ENCODE measurements at regions not wholly inside any gene's neighbourhood (a gene's known extent, or its start where the extent isn't known, plus 50 kb on each side); places are given as distances from the start of the nearest gene placed in this dataset.
"Not testable (repeated sequence)": the region's sequence is repeated elsewhere in the genome, so short reads cannot be mapped to it uniquely, and the experiment has no call there.

DNA sequence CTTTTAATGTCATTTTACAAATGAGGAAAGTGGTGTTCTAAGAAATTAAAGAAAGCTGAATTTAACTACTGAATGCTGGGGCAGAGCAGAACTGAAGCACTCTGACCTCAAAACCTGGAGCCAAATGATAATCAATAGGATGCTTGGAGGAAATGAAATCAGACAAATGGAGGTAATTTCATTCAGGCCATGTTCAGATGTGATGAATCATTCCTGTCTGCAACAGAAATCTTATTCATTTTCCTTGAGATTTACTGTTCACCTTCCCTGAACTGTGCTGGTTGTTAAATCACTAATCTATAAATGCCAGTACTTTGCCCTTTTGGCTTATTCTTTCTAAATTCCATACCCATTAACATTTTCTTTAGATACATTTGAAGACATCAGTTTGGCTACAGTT is 85.6 kb upstream of the SNX7 start:
- no peak for DNase-seq

DNA sequence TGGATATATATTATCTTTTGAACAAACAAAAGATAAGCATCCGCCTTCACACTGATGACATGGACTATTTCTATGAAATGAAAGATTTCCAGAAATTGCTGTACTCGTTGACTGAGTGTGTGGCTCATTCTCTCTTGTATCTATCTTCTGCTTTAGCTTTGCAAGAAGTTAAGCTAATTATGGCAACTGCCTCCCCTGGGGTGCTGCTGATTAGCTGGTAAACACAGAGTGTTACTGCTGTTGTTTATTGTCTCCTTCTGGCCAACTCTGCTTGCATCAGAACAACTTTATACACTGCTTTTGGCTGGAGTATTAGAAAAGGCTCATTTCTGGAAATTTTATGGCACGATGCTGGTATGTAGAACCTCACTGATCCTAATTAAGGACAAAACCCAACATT is 95.6 kb upstream of the SNX7 start:
- no peak for DNase-seq

DNA sequence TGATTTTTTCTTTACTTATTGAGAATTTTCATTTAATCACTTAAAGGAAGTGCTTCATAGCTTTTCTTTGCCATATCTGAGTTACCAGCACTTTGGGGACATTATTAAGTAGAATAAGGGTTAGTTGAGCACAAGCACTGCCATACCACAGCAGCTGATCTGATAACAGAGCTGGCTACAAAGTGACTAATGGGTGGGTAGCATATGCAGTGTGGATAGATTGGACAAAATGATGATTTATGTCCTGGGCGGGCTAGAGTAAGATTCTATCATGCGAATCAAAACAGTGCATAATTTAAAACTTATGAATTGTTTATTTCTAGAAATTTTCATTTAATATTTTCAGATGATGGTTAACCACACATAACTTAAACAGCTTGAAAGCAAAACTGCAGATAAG is 102.2 kb upstream of the SNX7 start:
- DNase-seq: no peak

DNA sequence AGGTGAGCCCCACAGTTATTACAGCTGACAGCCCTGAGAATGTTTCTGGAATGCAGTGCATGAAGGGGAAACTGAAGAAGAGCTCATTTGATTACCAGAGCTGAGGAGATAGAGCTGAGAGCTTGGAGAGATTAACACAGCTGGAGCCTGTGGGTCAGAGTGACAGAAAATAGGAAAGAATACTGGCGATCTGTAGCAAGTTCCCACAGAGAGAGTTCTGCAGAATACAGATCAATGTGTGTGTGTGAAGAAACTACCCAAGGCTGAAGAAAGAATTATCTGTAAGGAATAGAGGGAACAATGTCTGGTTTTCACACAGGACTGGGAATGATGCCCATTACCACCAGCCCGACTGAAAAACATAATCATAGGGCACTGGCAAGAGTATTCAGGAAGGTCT is 103.6 kb upstream of the SNX7 start:
- no peak for DNase-seq

DNA sequence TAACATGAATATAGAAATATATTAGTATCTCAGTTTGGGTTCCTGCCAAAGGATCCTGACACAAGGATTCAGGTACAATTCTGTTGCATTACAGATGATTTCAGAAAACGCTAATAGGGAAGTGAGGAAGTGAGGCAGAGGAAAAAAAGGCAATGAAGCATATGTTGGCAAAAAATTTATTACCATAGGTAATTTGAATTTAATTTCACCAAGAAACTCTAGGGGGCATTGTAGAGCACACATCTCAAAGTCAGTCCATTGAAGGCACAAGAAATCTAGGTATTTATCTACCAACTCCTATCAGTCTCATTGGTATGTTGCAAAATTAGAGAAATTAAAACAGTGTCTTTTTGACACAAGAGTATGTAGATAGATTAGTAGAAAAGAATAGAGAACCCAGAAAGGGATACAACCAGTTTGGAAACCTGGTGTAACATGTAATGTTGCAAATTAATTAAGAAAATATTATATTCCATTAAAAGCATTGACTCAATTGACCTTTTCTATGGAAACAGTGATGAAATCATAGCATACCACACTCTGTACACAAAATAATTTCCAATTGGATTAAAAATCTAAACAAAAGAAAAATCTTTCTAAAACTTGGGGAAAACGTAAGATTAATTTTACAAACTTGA is 104.9 kb upstream of the SNX7 start:
- peak; percentile 55 for DNase-seq

DNA sequence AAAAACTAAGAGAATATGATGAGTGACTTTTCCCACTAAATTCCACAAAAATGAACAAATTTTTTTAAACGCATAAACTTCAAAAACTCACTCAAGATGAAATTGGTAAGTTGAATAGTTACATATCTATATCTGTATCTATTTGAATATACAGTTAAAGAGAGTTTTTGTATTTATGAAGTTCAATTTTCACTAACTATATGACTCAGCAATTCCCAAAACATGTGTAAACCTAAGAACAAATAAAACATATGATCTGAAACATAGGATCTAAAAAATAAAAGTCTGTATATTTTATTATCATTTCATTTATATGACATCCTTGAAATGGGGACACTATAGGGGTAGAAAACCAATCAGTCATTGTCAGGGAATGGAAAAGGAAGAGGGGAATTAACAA is 105.7 kb upstream of the SNX7 start:
- DNase-seq: no peak

DNA sequence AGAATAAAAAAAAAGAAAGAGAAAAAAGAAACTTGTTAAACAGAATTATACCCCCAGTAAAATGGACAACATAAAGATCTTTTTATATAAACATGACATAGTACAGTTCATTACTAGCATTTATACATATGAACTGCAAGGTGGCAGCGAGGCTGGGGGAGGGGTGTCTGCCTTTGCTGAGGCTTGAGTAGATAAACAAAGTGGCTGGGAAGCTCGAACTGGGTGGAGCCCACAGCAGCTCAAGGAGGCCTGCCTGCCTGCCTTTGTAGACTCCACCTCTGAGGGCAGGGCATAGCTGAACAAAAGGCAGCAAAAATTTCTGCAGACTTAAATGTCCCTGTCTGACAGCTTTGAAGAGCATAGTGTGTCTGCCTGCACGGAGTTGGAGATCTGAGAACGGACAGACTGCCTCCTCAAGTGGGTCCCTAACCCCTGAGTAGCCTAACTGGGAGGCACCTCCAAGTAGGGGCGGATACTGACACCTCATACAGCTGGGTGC is 108.9 kb upstream of the SNX7 start:
- not testable (repeated sequence) for DNase-seq

DNA sequence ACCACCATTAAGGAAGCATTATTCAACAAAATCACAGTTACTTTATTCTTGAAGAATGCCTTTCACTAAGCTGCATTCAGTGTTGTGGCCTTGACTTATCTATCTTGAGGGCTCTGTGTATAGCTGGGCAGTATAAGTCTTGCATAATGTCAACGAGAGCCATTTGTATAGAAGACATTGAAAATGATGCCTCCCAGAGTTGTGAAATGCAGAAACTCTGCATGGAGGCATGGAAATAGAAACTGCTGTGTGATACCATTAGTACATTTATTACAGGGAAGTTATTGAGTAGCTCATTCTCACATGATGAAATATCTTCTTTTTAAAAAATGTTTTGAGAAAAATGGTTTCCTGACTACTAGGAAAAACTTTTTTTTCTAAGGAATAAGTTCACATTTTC is 111.4 kb upstream of the SNX7 start:
- DNase-seq: no peak

DNA sequence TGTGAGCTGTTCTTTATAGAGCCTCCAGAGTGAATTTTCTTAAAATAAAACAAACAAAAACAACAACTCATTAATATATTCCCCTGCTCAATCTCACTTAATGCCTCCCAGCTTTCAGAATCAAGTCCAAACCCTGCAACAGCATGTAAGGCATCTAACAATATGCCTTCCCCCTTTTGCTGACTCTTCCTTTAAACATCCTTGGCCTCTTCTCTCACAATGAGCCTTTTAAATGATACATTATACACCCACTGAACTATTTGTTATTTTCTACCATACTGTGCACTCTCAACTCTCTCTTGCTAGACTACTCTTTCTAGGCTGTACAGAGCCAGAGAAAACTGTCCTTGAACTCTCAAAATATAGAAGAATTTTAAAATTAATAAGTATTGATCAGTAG is 115.2 kb upstream of the SNX7 start:
- DNase-seq: no peak

DNA sequence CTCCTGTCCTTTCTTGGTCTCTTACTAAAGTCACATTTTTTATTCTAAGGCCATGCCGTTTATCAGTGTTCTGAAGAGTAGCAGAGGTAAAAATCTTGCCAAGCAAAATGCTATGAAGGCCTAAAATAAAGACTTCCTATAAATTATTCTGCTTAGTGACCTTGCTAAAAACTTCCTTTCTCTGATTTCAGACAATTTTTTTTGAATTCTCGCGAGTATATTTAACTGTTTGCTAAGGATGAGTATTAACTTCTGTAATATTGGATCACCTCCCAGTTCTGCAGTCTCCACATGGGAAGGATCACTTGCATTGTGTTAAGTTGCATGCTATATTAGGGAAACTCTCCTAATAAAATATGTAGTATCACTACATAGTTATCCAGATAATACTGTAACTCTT is 123.4 kb upstream of the SNX7 start:
- no peak for DNase-seq

DNA sequence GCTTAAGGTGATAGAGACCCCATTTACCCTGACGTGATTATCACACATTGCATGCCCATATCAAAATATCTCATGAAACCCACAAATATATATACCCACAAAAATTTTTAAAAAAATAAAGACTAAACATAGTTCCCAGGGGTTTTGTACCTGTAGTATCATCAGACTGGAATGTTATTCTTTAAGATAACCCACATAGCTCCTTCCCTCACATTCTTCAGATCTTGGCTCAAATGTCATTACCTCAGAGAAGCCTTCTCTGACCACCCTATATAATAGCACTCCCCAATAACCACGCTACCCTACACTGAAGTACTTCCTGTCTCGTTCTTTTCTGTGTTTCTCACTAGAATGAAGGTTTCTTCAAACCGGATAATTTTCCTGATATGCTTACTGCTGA is 138.3 kb upstream of the SNX7 start:
- DNase-seq: no peak

DNA sequence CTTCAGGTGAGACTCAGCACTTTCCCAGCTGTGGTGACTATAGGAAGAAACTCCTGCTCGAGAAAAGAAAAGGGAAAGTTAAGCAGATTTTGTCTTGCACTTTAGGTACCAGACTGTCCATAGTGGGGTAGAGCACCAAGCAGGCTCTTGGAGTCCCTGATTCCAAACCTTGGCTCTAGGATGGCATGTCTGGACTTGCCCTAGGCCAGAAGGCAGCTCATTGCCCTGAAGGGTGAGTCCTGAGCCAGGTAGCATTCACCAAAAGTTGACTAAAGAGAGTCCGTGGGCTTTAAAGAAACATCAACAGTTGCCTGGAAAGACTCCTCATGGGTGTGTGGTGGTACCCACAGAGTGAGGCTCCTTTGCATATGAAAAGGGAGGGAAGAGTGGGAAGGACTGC is 145.2 kb upstream of the SNX7 start:
- no peak for DNase-seq

DNA sequence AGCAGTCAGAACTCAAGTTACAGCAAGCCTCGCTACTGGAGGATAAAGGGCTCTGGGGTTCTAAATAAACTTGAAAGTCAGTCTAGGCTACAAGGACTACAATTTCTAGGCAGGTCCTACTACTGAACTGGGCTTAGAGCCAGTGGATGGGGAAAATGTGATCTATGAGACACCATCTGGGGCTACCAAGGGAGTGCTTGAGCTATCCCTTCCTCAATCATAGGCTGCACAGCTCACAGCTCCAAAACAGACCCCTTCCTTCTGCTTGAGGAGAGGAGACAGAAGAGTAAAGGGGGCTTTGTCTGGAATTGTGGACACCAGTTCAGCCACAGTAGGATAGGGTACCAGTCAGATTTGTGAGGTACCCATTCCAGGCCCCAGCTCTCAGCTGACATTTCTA is 145.8 kb upstream of the SNX7 start:
- no peak for DNase-seq

DNA sequence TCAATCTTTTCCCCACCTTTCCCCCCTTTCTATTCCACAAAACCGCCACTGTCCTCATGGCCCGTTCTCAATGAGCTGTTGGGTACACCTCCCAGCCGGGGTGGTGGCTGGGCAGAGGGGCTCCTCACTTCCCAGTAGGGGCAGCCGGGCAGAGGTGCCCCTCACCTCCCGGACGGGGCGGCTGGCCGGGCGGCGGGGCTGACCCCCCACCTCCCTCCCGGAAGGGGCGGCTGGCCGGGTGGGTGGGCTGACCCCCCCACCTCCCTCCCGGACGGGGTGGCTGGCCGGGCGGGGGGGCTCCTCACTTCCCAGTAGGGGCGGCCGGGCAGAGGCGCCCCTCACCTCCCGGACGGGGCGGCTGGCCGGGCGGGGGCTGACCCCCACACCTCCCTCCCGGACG is 149.3 kb upstream of the SNX7 start:
- DNase-seq: not testable (repeated sequence)

DNA sequence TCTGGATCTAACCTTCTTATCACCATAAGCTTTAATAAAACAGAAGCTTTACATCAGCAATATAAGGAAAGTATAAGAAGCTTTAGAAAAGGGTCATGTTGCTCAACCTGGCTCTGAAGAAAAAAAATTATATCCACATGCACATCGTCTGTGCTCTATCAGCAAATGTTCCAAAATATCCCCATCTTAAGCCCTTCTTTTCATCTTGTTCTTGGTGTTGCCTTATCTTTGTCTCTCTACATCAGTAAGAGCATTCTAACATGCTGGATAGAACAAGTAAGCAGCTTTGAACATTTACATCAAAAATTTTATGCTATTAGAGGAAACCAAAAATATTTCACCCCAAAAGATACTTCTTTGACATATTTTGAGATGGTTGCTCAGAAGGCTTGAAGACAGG is 157.8 kb upstream of the SNX7 start:
- no peak for DNase-seq

DNA sequence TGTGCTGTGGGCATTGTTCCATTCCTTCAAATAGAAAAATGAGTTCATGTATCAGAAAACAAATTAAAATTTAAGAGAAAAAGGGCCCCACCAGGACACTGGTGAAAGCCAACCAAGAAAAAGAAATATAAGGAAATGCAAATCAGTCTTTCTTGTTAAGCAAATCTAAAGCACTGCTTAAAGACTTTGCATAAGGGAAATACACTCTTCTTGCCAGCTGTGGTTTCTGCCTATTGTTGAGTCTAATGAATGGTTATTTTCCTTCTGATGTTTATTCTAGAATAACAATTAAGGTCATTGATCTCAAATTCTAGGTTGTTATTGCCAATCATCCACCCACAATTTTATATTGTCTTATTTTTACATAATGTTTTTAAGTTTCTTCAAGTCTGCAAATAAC is 158.6 kb upstream of the SNX7 start:
- DNase-seq: no peak

DNA sequence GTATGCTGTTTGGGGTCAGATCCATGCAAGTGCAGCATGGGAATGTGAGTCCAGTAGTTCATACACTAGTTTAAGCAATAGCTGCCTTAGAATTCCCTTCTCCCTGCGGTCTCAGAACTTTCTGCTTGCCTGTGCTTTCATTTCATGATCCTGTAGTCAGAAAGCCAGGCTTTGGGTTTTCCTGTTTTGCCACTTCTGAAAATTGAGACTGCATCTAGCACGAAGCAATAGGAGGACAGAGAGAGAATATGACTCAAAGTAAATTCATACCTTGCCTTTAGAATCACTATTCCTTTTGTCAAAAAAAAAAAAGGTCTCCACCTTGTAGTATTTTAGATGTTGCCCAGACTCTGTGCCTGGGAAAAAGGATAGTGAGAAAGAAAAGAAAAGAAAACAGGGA is 161.2 kb upstream of the SNX7 start:
- DNase-seq: no peak

DNA sequence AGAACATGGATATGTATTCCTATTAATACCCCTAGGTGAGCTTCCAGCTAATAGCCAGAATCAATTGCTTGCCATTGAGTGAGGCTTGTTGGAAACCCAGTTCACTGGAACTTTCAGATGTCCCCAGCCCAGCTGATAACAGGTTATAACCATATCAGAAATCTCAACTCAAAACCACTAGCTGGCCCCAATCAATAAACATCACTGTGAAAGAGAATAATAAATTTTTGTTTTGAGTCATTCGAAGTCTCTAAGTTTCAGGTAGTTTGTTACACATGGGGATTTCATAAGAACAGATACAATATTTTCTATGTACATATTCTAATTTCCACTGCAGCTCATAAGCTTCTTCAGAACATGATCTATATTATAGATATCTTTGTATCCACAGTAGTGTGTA is 162.9 kb upstream of the SNX7 start:
- DNase-seq: no peak

DNA sequence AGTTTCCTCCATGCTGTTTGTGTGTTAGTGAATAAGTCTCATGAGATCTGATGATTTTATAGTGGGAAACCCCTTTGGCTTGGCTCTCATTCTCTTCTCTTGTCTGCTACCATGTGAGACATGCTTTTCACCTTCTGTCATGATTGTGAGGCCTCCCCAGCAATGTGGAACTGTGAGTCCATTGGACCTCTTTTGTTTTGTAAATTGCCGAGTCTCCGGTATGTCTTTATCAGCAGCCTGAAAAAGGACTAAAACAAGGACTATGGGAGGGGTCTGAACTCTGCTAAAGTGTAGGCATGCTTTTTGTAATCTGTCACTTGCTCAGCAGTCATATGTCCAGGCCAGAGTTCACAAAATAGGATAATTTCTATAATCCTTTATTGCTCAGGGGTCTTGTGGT is 164.0 kb upstream of the SNX7 start:
- DNase-seq: no peak

DNA sequence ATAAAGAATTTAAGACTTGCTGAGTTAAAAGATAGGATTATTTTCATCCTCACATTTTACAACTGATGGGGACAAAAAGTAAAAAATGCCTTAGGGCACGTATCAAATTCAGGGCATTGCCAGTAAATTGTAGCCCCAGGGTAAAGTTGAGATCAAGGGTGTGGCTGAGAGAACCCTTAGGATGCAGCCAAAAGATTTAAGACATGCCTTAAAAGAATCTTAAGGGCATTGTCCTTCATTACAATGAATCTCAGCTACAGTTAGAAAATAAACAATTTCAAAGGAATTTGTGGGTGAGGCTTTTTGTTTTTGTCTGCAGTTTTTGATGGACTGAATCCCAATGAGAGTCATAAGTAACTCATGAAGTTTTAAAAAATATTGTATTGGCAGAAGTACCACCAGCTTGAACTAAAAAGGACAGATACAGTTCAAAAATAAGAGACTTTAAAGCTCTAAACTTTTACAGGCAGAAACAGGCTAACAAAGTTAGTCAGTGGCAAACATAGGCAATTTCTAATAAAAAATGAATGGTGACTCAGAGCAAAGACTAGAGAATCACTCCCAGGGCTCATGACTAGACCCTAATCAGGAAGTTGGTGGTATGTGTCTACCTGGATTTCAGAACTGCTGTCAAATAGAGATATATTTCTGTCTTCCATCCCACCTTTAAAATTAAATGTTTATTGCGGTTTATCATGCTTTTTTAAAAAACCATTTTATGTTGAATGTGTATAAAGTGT is 165.1 kb upstream of the SNX7 start:
- no peak for DNase-seq

DNA sequence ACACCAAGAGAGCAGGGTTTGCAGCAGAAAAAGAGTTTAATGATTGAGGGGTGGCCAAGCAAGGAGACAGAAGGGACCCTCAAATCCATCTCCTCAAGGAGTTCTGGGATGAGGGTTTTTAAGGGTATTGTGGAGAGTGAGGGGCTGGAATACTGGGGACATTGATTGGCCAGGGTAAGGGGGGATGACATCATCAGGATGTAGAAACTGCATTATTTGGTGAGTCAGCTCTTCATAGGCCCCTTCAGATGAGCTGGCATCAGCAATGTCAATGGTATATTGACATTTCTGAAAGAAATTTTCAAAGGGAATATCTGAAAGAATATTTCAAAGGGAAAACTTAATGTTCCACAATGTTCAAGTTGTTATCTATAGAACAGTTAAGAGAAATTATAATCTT is 168.1 kb upstream of the SNX7 start:
- no peak for DNase-seq

DNA sequence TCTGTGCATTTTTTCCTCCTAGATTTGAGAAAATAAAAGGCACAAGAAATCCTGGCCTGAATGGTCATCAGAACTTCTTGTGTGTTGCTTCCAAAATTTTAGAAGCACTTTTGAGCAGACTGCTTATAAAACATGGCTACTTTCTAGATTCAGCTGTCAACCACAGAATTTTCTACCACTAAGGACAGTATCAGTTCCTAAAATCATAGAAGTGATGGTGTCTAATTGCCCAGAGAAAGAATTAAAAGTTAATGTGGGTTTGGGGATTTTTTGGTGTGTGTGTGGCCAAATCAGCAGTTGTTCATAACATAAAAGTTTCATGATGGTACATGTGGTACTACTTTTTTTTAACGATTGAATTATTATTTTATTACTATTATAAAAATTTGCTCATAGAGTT is 171.4 kb upstream of the SNX7 start:
- no peak for DNase-seq

DNA sequence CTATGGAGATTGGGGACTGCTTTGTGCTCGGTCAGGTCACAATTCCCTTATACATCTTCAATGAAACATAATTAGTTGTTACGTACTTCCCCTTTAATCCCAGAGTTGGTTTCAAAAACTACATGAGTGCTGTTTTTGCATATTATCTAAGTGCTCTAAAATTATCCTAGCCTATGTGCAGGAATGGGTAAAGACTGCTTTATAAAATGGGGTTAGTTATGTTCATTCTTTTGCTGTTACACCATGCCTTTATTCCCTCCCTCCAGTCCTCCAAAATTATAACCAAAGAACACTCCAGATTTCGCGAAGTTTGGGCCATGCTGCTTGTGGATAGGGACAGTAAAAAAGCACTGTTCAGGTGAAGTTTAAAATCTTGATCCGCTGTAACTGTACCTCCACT is 173.9 kb upstream of the SNX7 start:
- DNase-seq: no peak

DNA sequence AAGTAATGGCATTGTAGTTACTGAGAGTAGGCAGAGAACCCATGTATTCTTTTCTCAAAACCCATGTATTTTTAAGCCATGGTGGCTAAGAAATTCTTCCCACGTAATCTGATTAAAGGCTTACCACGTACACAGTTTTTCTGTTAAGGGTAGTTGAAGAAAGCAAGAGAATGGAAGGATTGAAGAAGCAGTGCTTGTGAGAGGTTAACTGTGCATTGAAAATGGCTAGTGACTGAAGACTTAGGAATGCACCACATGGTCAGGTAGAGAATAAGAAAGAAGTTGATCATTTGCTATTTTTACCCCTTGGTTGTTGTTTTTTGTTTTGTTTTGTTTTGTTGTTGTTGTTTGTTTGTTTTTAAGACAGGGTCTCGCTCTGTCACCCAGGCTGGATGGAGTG is 178.9 kb upstream of the SNX7 start:
- no peak for DNase-seq

DNA sequence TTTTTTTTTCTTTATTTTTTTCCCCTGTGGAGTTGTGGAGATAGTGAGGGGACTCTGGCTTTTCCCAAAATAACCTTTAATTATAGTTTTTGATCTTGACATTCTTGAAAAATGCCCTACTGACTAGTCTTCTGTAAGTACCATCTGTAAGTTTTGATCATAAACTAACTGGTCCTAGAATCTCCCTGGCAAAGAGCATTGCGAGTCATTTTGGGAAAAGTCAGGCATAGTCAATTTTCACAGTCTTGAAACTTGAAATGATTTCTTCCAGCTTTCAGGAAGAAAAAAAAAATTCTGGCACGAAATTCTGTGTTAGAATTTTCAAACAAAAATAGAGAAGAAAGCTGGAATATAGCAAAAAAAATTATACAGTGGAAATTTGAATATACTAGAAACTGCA is 181.2 kb upstream of the SNX7 start:
- DNase-seq: no peak

Data from NCI-H2029 treated with DMSO at 0.1 percent for 48 hours (cell line).